Spleen (tissue), 7 donors: ENCODE measurements at regions not wholly inside any gene's neighbourhood (a gene's known extent, or its start where the extent isn't known, plus 50 kb on each side); places are given as distances from the start of the nearest gene placed in this dataset.

Experiments
- POLR2A ChIP-seq, 3 donors: fragments of 450-650 bp; IDR thresholded peaks; one replicate each; pipeline ENCODE4 v1.5.1; 2017; ENCODE audit warnings: antibody characterized with exemption in 3 of 3, mild to moderate bottlenecking in 1 of 3
- POLR2AphosphoS5 ChIP-seq, 3 donors: sonication (generic); formaldehyde crosslinking; IDR thresholded peaks; one replicate each; pipeline ENCODE4 v1.5.1; 2017; ENCODE audit warnings: antibody characterized with exemption in 3 of 3
- TF ChIP-seq, protein P1 (sequence below), 11 experiments: fragments of 200-600 bp in 7 of 11; fragments of 450-650 bp in 4 of 11; sonication (generic) in 4 of 11; IDR thresholded peaks in 8 of 11; conservative IDR thresholded peaks in 3 of 11; 1 replicate in 7 of 11; 2 replicates in 4 of 11; pipeline versions ENCODE4 v1.4.0 to v1.8.0; 2016 to 2021; ENCODE audit warnings: antibody characterized with exemption in 11 of 11, inconsistent platforms in 4 of 11, mild to moderate bottlenecking in 1 of 11
- donor health status: DM: no; HTN: no; CAD: no; lungs with moderate emphysema.
- donor health status: DM: no; HTN: no; CAD: no.
- donor health status: DM: no; HTN: no; CAD: no.

DNA sequence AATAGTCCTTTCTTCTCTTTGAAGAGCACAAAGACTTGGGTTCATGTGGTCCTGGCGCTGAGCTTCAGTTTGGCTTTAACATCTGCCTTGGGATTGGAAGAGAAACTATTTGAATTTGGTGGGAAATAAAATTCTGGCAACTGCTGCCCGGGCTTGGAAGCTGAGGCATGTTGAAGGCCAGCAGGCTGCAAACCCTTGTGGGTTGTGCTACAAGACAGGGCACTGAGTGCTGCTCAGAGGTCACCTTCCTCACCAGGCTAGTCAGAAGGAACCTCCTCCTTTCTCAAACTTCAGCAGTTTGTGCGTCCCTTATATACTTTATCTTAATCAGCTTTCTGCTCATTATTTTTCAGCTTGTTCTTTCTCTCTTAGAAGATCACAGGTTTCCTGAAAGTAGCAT lies 238.4 kb upstream of the TBX18 start:
- TF ChIP-seq, protein P1, sequence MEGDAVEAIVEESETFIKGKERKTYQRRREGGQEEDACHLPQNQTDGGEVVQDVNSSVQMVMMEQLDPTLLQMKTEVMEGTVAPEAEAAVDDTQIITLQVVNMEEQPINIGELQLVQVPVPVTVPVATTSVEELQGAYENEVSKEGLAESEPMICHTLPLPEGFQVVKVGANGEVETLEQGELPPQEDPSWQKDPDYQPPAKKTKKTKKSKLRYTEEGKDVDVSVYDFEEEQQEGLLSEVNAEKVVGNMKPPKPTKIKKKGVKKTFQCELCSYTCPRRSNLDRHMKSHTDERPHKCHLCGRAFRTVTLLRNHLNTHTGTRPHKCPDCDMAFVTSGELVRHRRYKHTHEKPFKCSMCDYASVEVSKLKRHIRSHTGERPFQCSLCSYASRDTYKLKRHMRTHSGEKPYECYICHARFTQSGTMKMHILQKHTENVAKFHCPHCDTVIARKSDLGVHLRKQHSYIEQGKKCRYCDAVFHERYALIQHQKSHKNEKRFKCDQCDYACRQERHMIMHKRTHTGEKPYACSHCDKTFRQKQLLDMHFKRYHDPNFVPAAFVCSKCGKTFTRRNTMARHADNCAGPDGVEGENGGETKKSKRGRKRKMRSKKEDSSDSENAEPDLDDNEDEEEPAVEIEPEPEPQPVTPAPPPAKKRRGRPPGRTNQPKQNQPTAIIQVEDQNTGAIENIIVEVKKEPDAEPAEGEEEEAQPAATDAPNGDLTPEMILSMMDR (IDR thresholded peaks at IDR 0.05 in 8 of 11, conservative IDR thresholded peaks at IDR 0.05 in 3 of 11), result no peak
- TF ChIP-seq POLR2AphosphoS5 (IDR thresholded peaks at IDR 0.05) (no peak), POLR2A (IDR thresholded peaks at IDR 0.05) (no peak)
